GM20000 (cell line): ENCODE measurements at regions not wholly inside any gene's neighbourhood (a gene's known extent, or its start where the extent isn't known, plus 50 kb on each side); places are given as distances from the start of the nearest gene placed in this dataset.
"Not testable (repeated sequence)": the region's sequence is repeated elsewhere in the genome, so short reads cannot be mapped to it uniquely, and the experiment has no call there.

Experiments
- DNase-seq: peaks from one replicate; pipeline ENCODE4 v3.0.0; 2012; ENCODE audit warnings: low spot score
- TF ChIP-seq, protein P1 (sequence below): IDR thresholded peaks from 2 replicates; pipeline ENCODE4 v1.5.1; 2012; ENCODE audit warnings: mild to moderate bottlenecking, control low read depth; ENCODE audit errors: extremely low read depth, missing control alignments

DNA sequence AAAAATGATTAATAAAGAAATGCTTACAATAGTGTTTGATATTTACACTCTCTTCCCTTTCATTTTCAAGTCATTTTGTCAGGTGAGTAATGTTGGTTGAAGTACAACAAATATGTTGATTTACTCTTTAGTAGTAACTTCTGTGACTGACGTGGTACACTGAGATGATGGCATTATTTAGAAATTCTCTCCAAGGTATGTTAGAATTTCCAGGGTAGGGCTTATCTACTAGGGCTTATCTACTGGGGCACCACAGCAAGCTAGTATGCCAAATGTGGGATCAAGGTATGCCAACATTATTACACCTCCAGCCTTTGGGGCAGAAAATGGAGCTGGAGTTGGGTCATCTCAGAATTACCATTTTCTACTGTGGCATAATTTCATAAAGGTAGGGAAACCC, 157.4 kb upstream of the AGTR1 start:
- DNase-seq, result no peak
- TF ChIP-seq, protein P1, sequence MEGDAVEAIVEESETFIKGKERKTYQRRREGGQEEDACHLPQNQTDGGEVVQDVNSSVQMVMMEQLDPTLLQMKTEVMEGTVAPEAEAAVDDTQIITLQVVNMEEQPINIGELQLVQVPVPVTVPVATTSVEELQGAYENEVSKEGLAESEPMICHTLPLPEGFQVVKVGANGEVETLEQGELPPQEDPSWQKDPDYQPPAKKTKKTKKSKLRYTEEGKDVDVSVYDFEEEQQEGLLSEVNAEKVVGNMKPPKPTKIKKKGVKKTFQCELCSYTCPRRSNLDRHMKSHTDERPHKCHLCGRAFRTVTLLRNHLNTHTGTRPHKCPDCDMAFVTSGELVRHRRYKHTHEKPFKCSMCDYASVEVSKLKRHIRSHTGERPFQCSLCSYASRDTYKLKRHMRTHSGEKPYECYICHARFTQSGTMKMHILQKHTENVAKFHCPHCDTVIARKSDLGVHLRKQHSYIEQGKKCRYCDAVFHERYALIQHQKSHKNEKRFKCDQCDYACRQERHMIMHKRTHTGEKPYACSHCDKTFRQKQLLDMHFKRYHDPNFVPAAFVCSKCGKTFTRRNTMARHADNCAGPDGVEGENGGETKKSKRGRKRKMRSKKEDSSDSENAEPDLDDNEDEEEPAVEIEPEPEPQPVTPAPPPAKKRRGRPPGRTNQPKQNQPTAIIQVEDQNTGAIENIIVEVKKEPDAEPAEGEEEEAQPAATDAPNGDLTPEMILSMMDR, result no peak

DNA sequence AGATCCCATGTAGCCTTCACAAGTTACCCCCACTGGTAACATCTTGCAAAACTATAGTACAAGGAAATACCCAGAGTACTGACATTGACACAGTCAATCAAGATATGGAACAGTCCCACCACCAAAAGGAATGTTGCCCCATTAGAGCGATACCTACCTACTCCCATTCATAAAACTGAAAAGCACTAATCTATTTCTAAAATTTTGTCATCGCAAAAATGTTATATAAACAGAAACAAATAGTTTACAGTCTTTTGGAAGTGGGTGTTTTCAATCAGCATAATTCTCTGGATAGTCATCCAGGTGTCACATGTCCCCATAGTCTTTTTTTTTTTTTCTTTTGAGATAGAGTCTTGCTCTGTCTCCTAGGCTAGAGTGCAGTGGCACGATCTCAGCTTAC, 156.9 kb upstream of the AGTR1 start:
- DNase-seq, result no peak

DNA sequence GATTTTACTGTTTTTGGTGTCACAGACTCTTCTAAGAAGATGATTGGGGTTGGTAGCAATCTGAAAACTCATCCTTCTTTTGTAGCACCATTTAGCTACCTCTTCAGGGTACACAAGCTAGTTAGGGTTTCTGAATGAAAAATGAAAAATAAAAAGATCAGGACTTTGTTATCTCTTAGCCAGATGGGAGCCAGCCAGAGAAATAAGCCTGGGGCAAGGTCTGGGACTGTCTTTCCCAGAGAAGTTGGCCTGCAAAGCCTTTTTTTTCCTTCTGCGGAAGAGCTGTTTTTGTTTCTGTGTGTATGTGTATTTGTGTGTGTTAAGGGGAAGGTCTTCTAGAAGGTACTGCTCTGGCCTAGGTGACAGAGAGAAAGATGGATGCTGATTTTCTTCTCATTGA, 150.7 kb upstream of the AGTR1 start:
- DNase-seq, result no peak

More for the DNA sequence above, 156.9 kb upstream of the AGTR1 start:
- TF ChIP-seq, protein P1, result no peak

DNA sequence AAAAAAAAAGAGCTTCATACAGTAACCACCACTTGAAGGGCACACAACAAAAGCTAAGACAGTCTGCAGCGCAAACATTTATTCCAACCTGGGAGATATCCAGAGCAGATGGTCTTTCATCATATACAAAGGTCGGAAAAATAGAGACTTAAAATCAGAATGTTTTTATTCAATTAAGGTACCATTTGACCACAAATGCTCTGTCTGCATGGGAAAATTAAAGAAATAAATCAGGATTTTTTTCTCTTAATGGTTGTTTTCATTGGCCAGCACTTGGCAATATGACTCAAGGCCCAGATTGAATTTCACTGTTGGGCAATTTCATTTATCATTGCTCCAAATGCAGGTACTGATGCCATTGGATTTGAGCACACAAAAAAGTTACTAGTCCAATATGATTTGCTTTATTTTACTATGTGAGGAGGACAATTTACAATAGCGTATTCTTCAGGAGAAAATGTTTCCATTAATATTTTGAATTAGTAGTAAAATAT, 145.9 kb upstream of the AGTR1 start:
- no peak for DNase-seq
- TF ChIP-seq, protein P1, result no peak

More for the DNA sequence above, 150.7 kb upstream of the AGTR1 start:
- TF ChIP-seq, protein P1, result no peak

DNA sequence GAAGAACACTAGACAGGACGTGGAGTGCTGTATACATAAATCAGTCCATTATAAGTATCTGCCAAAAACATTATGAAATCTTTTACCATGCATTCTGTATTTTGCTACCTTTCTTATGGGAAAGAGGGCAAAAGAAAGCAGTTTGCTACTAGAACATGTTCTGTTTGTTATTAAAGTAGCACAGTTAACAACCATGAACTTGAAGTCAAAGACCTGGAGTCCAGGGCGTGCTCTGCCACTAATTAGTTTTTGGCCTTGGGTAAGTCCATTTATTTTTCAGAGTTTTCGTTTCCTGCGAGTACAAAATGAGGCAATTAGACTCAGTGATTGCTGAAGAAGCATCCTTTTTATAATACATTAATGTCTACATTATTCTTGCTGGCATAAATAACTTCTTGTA, 143.3 kb upstream of the AGTR1 start:
- TF ChIP-seq, protein P1, result no peak
- DNase-seq, result no peak

DNA sequence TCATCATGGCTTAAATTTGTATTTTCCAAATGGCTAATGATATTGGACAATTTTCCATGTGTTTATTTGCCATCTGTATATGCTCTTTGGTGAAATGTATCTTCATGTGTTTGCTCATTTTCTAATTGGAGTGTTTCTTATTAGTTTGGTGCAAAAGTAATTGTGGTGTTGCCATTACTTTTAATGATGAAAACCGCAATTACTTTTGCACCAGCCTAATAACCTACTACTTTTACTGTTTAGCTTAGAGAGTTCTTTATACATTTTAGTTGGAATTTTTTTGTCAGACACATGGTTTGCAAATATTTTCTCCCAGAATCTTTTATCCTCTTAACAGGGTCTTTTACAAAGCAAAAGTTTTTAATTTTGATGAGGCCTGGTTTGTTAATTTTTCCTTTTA, 141.0 kb upstream of the AGTR1 start:
- TF ChIP-seq, protein P1, result no peak
- DNase-seq, result no peak

DNA sequence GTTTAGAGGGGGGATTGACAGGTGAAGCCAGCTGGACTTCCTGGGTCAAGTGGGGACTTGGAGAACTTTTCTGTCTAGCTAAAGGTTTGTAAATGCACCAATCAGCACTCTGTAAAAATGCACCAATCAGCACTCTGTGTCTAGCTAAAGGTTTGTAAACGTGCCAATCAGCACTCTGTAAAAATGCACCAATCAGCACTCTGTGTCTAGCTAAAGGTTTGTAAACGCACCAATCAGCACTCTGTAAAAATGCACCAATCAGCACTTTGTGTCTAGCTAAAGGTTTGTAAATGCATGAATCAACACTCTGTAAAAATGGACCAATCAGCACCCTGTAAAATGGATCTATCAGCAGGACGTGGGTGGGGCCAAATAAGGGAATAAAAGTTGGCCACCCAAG, 120.1 kb upstream of the AGTR1 start:
- not testable (repeated sequence) for DNase-seq

DNA sequence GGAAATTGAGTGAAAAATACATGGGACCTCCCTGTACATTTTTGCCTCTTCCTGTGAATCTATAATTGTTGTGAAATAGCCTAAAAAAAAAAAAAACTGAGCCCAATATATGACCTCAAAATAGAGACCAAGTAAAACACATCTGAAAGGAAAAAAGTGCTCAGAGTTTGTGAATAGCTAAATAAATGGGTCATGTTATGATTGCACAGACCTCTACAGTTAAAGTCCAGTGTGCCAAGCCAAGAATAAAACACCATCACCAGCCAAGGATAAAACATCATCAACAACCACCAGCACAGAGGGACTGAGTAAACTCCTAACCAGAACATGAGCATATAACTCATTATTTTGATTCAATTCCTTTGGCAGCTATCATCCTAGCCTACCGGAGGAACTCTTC, 115.6 kb upstream of the AGTR1 start:
- TF ChIP-seq, protein P1, result no peak

More for the DNA sequence above, 115.6 kb upstream of the AGTR1 start:
- no peak for DNase-seq
